ENCODE measurements at regions not wholly inside any gene's neighbourhood (a gene's known extent, or its start where the extent isn't known, plus 50 kb on each side); places are given as distances from the start of the nearest gene placed in this dataset.

- no peak for TF ChIP-seq AFF4 (CRISPR knock-in tag; IDR thresholded peaks at IDR 0.05; ENCODE audit: borderline replicate concordance)
Measured at GRCh38 chr12:24476310-24476709, 472.6 kb downstream of the BCAT1 start (continued).

GRCh38 chr12:24475337-24475736 lies 473.6 kb downstream of the BCAT1 start:
- POLR2A ChIA-PET: interaction anchor here (0.6 kb wide), 1 partner anchor 361 kb away, joined by 4 read pairs; no protein-coding TSS in a partner anchor
- Mint-ChIP-seq H3K27ac (no peak overlapping the region), H3K4me3 (no peak overlapping the region), H3K36me3 (no peaks in the 10 kb centered on the region), H3K27me3 (ENCODE audit: low read depth) (no peaks in the 10 kb centered on the region), H3K4me1 (peaks cover 10% of the 10 kb centered on the region), H3K9me3 (no peaks in the 10 kb centered on the region)
- TF ChIP-seq ZNF416 (CRISPR knock-in tag; IDR thresholded peaks at IDR 0.05) (no peak), TEAD4 (CRISPR knock-in tag; IDR thresholded peaks at IDR 0.05) (no peak), ARID4B (CRISPR knock-in tag; IDR thresholded peaks at IDR 0.05; ENCODE audit: borderline replicate concordance) (no peak), CREM (CRISPR knock-in tag; IDR thresholded peaks at IDR 0.05) (no peak), ZNF512 (CRISPR knock-in tag; IDR thresholded peaks at IDR 0.05; ENCODE audit: borderline replicate concordance) (no peak)
- no peak for DNase-seq (ENCODE audit: low spot score)
- CTCF ChIA-PET: no interaction called here
- no peak for ATAC-seq

- no peak for ATAC-seq
- Mint-ChIP-seq H3K4me3 (no peak overlapping the region), H3K27ac (no peak overlapping the region), H3K9me3 (peaks cover 14% of the 10 kb centered on the region), H3K4me1 (no peaks in the 10 kb centered on the region), H3K27me3 (ENCODE audit: low read depth) (no peaks in the 10 kb centered on the region), H3K36me3 (no peaks in the 10 kb centered on the region)
- CTCF ChIA-PET: no interaction called here
- no peak for DNase-seq (ENCODE audit: low spot score)
- POLR2A ChIA-PET: no interaction called here
- TF ChIP-seq USF2 (CRISPR knock-in tag; IDR thresholded peaks at IDR 0.05) (no peak), RELA (CRISPR knock-in tag; IDR thresholded peaks at IDR 0.05; ENCODE audit: borderline replicate concordance) (no peak), ZNF121 (CRISPR knock-in tag; IDR thresholded peaks at IDR 0.05) (no peak), RORB (CRISPR knock-in tag; IDR thresholded peaks at IDR 0.05) (no peak), ZBTB43 (CRISPR knock-in tag; IDR thresholded peaks at IDR 0.05) (no peak), SMAD4 (CRISPR knock-in tag; IDR thresholded peaks at IDR 0.05) (no peak), TEAD1 (CRISPR knock-in tag; IDR thresholded peaks at IDR 0.05) (no peak), SOX15 (CRISPR knock-in tag; IDR thresholded peaks at IDR 0.05) (no peak), AFF4 (CRISPR knock-in tag; IDR thresholded peaks at IDR 0.05; ENCODE audit: borderline replicate concordance) (no peak), ATF3 (CRISPR knock-in tag; conservative IDR thresholded peaks at IDR 0.05) (no peak), CREB1 (CRISPR knock-in tag; IDR thresholded peaks at IDR 0.05) (no peak), ZMAT4 (CRISPR knock-in tag; IDR thresholded peaks at IDR 0.05) (no peak)
Measured at GRCh38 chr12:24473097-24473496, 475.8 kb downstream of the BCAT1 start.

All from WTC11 (cell line).